Neural progenitor cell (in vitro differentiated cells): ENCODE measurements at regions not wholly inside any gene's neighbourhood (a gene's known extent, or its start where the extent isn't known, plus 50 kb on each side); places are given as distances from the start of the nearest gene placed in this dataset.

Experiments used
- DNase-seq: peaks from one replicate; pipeline ENCODE4 v3.0.0-alpha.2; 2016; ENCODE audit warnings: low spot score
- H2AFZ ChIP-seq: fragments of 200-600 bp; sonication (generic); replicated peaks from 2 replicates; pipeline ENCODE4 v1.6.1; 2016; ENCODE audit warnings: antibody characterized with exemption
- H3F3A ChIP-seq: fragments of 200-600 bp; sonication (generic); 2 replicates; pipeline ENCODE4 v1.6.1; 2016; ENCODE audit warnings: antibody characterized with exemption, low read depth
- H3K27ac ChIP-seq: fragments of 200-600 bp; sonication (generic); 2 replicates; pipeline ENCODE4 v1.5.1; 2016; ENCODE audit warnings: mild to moderate bottlenecking
- H3K27me3 ChIP-seq: fragments of 200-600 bp; sonication (generic); 2 replicates; pipeline ENCODE4 v1.6.1; 2016; ENCODE audit warnings: mild to moderate bottlenecking, moderate library complexity
- H3K36me3 ChIP-seq: fragments of 200-600 bp; sonication (generic); 2 replicates; pipeline ENCODE4 v1.5.1; 2016
- H3K4me1 ChIP-seq: fragments of 200-600 bp; sonication (generic); 2 replicates; pipeline ENCODE4 v1.6.1; 2016; ENCODE audit warnings: mixed run types
- H3K4me2 ChIP-seq: fragments of 200-600 bp; sonication (generic); 2 replicates; pipeline ENCODE4 v1.6.1; 2016
- H3K4me3 ChIP-seq: fragments of 200-600 bp; sonication (generic); 2 replicates; pipeline ENCODE4 v1.5.1; 2016
- H3K79me2 ChIP-seq: fragments of 200-600 bp; sonication (generic); 2 replicates; pipeline ENCODE4 v1.6.1; 2016; ENCODE audit warnings: low read depth
- H3K9ac ChIP-seq: fragments of 200-600 bp; sonication (generic); 2 replicates; pipeline ENCODE4 v1.6.1; 2016
- H3K9me3 ChIP-seq: fragments of 200-600 bp; sonication (generic); 2 replicates; pipeline ENCODE4 v1.5.1; 2016; ENCODE audit warnings: low read depth
- H4K20me1 ChIP-seq: fragments of 200-600 bp; sonication (generic); 2 replicates; pipeline ENCODE4 v1.6.1; 2016; ENCODE audit warnings: low read depth
- H3K27ac Mint-ChIP-seq: 3 replicates; pipeline ENCODE4 v1.8.0; 2021; ENCODE audit warnings: mixed read lengths
- H3K27me3 Mint-ChIP-seq: 2 replicates; pipeline ENCODE4 v1.8.0; 2022; ENCODE audit warnings: low read depth, mild to moderate bottlenecking, inconsistent platforms, moderate library complexity, mixed read lengths; ENCODE audit not compliant: insufficient read depth
- H3K36me3 Mint-ChIP-seq: 3 replicates; pipeline ENCODE4 v1.8.0; 2021; ENCODE audit warnings: mixed read lengths
- H3K4me1 Mint-ChIP-seq: 3 replicates; pipeline ENCODE4 v1.8.0; 2021; ENCODE audit warnings: mixed read lengths
- H3K4me3 Mint-ChIP-seq: 3 replicates; pipeline ENCODE4 v1.8.0; 2021; ENCODE audit warnings: mild to moderate bottlenecking, moderate library complexity, mixed read lengths
- H3K9me3 Mint-ChIP-seq: 3 replicates; pipeline ENCODE4 v1.8.0; 2020; ENCODE audit warnings: mixed read lengths
- EZH2 ChIP-seq: fragments of 200-600 bp; sonication (generic); IDR thresholded peaks from 2 replicates; pipeline ENCODE4 v1.6.1; 2017; ENCODE audit warnings: antibody characterized with exemption, mild to moderate bottlenecking, moderate library complexity
- EZH2phosphoT487 ChIP-seq: fragments of 200-600 bp; sonication (generic); IDR thresholded peaks from 2 replicates; pipeline ENCODE4 v1.6.1; 2017; ENCODE audit warnings: antibody characterized with exemption
- TF ChIP-seq, protein P1 (sequence below): fragments of 200-600 bp; sonication (generic); IDR thresholded peaks from 2 replicates; pipeline ENCODE4 v1.5.1; 2017; ENCODE audit warnings: antibody characterized with exemption, mild to moderate bottlenecking

GRCh38 chr2:139605668-139606067 lies 825.5 kb upstream of the NXPH2 start:
- H3K27ac Mint-ChIP-seq: no peak overlapping the region
- H3K4me3 Mint-ChIP-seq: no peak overlapping the region
- Histone ChIP-seq H3F3A (no peaks in the 10 kb centered on the region), H4K20me1 (no peaks in the 10 kb centered on the region), H3K4me1 (no peaks in the 10 kb centered on the region), H3K4me3 (no peak overlapping the region), H3K4me2 (no peak overlapping the region), H2AFZ (no peak overlapping the region), H3K27me3 (no peaks in the 10 kb centered on the region), H3K36me3 (no peaks in the 10 kb centered on the region), H3K79me2 (no peaks in the 10 kb centered on the region), H3K9ac (no peak overlapping the region), H3K27ac (no peak overlapping the region), H3K9me3 (no peaks in the 10 kb centered on the region)
- H3K36me3 Mint-ChIP-seq: no peaks in the 10 kb centered on the region
- peaks cover 3% of the 10 kb centered on the region for H3K9me3 Mint-ChIP-seq
- peaks cover 5% of the 10 kb centered on the region for H3K27me3 Mint-ChIP-seq
- DNase-seq: no peak
- TF ChIP-seq EZH2: no peak
- TF ChIP-seq EZH2phosphoT487: no peak
- TF ChIP-seq, protein P1, sequence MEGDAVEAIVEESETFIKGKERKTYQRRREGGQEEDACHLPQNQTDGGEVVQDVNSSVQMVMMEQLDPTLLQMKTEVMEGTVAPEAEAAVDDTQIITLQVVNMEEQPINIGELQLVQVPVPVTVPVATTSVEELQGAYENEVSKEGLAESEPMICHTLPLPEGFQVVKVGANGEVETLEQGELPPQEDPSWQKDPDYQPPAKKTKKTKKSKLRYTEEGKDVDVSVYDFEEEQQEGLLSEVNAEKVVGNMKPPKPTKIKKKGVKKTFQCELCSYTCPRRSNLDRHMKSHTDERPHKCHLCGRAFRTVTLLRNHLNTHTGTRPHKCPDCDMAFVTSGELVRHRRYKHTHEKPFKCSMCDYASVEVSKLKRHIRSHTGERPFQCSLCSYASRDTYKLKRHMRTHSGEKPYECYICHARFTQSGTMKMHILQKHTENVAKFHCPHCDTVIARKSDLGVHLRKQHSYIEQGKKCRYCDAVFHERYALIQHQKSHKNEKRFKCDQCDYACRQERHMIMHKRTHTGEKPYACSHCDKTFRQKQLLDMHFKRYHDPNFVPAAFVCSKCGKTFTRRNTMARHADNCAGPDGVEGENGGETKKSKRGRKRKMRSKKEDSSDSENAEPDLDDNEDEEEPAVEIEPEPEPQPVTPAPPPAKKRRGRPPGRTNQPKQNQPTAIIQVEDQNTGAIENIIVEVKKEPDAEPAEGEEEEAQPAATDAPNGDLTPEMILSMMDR: no peak
- H3K4me1 Mint-ChIP-seq: peaks cover 6% of the 10 kb centered on the region

GRCh38 chr2:139600166-139600565 lies 820.0 kb upstream of the NXPH2 start:
- Mint-ChIP-seq H3K4me1 (no peaks in the 10 kb centered on the region), H3K4me3 (no peak overlapping the region), H3K27ac (no peak overlapping the region), H3K9me3 (no peaks in the 10 kb centered on the region), H3K27me3 (no peaks in the 10 kb centered on the region), H3K36me3 (no peaks in the 10 kb centered on the region)
- H3K4me3 ChIP-seq: no peak overlapping the region
- H2AFZ ChIP-seq: no peak overlapping the region
- H3K9me3 ChIP-seq: no peaks in the 10 kb centered on the region
- TF ChIP-seq EZH2phosphoT487: no peak
- no peak for TF ChIP-seq EZH2
- TF ChIP-seq, protein P1: no peak
- H3K27me3 ChIP-seq: no peaks in the 10 kb centered on the region
- no peak overlapping the region for H3K4me2 ChIP-seq
- no peaks in the 10 kb centered on the region for H3F3A ChIP-seq
- no peaks in the 10 kb centered on the region for H3K36me3 ChIP-seq
- H3K79me2 ChIP-seq: no peaks in the 10 kb centered on the region
- H4K20me1 ChIP-seq: no peaks in the 10 kb centered on the region
- no peaks in the 10 kb centered on the region for H3K4me1 ChIP-seq
- DNase-seq: no peak
- H3K9ac ChIP-seq: no peak overlapping the region
- H3K27ac ChIP-seq: no peak overlapping the region

DNA sequence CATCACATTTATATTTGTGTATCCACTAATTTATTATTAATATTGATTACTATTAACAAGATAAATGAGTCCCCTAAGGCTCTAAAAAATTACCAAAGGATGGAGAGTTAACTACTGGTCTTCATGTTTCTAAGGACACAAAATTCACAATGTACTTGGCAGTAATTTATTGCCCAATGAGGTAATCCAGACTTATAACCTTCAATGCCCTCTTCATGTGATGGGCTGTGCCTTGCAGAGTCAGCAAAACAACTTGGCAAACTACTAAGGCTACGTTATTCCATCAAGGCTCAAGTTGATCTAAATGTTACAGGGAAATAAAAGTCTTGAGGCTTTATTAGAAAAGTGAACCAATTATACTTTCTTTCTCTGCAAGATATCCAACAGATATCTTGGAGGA lies 804.9 kb upstream of the NXPH2 start:
- Histone ChIP-seq H3F3A (no peaks in the 10 kb centered on the region), H3K4me2 (no peak overlapping the region), H4K20me1 (no peaks in the 10 kb centered on the region), H3K4me1 (peaks cover 12% of the 10 kb centered on the region), H3K27ac (no peak overlapping the region), H2AFZ (no peak overlapping the region), H3K36me3 (no peaks in the 10 kb centered on the region), H3K4me3 (no peak overlapping the region), H3K9ac (no peak overlapping the region), H3K27me3 (no peaks in the 10 kb centered on the region), H3K9me3 (no peaks in the 10 kb centered on the region), H3K79me2 (no peaks in the 10 kb centered on the region)
- H3K9me3 Mint-ChIP-seq: no peaks in the 10 kb centered on the region
- no peak for DNase-seq
- no peaks in the 10 kb centered on the region for H3K27me3 Mint-ChIP-seq
- H3K36me3 Mint-ChIP-seq: no peaks in the 10 kb centered on the region
- no peak overlapping the region for H3K4me3 Mint-ChIP-seq
- no peak overlapping the region for H3K27ac Mint-ChIP-seq
- H3K4me1 Mint-ChIP-seq: peaks cover 4% of the 10 kb centered on the region
- TF ChIP-seq EZH2phosphoT487 (no peak), EZH2 (no peak)
- TF ChIP-seq, protein P1: no peak

- Mint-ChIP-seq H3K9me3 (peaks cover 2% of the 10 kb centered on the region), H3K4me3 (no peak overlapping the region), H3K27ac (no peak overlapping the region), H3K4me1 (no peaks in the 10 kb centered on the region), H3K27me3 (no peaks in the 10 kb centered on the region), H3K36me3 (no peaks in the 10 kb centered on the region)
- Histone ChIP-seq H4K20me1 (no peaks in the 10 kb centered on the region), H3K27me3 (no peaks in the 10 kb centered on the region), H3K4me2 (no peak overlapping the region), H3F3A (no peaks in the 10 kb centered on the region), H3K79me2 (no peaks in the 10 kb centered on the region), H3K9ac (no peak overlapping the region), H3K4me1 (no peaks in the 10 kb centered on the region), H3K36me3 (no peaks in the 10 kb centered on the region), H3K27ac (no peak overlapping the region), H2AFZ (no peak overlapping the region), H3K4me3 (no peak overlapping the region), H3K9me3 (no peaks in the 10 kb centered on the region)
- no peak for DNase-seq
- TF ChIP-seq, protein P1: no peak
- TF ChIP-seq EZH2 (no peak), EZH2phosphoT487 (no peak)
Measured at GRCh38 chr2:139574371-139574770, 794.2 kb upstream of the NXPH2 start.
